ENCODE measurements at regions not wholly inside any gene's neighbourhood (a gene's known extent, or its start where the extent isn't known, plus 50 kb on each side); places are given as distances from the start of the nearest gene placed in this dataset.
"Not testable (repeated sequence)": the region's sequence is repeated elsewhere in the genome, so short reads cannot be mapped to it uniquely, and the experiment has no call there.

DNA sequence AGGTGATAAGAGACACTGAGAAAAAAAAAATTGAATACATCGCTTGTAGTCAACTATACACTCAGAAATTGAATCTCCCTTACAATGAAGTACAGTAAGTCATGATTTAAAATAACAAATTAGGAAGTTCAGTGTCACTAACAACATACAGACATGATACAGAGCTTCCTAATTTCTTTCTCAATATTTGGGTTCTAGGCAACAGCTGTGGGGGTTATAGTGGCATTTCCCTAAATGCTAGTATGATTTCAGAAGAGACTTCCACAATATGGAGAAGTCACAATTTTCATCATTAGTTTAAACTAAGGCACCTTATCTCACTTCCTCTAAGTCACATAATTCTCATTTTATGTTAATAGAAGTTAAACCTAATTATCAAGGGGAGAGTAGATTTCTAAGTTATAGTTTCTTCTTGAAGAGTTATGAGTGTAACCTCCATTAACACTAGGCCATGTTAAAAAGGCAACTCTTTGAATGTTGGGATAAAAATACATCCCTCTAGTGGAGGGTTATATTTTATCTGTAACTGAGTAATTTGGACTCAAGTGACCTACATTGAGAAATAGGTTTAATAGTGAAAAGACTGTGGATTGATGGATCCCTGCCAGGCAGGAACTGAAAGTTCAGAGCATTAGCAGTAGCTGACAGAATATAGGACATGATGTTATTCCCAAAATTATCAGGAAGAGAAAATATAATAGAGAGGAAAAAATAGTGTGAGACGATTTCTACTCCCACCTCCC is 286.0 kb upstream of the SUCLG2 start:
- FAIRE-seq, result no peak

- no peak for FAIRE-seq
Measured at GRCh38 chr3:67937498-67938118, 283.2 kb upstream of the SUCLG2 start.

GRCh38 chr3:67930394-67930793 is 276.0 kb upstream of the SUCLG2 start:
- not testable (repeated sequence) for FAIRE-seq

DNA sequence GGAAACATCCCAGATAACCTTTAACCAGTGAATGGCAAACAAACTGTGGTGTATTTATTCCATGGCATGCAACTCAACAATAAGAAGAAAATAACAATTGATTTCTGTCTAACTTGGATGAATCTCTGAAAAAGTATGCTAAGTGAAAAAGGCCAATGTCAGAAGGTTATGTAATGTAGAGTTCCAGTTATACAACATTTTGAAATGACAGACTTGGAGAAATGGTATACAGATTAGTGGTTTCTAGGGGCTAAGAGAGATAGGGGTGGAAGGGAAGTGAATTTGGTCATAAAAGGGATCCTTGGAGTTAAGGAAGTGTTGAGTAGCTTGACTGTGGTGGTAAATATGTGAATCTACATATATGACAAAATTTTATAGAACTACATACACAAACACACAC is 269.4 kb upstream of the SUCLG2 start:
- no peak for FAIRE-seq

GRCh38 chr3:67920969-67921368 is 266.6 kb upstream of the SUCLG2 start:
- no peak for FAIRE-seq

- no peak for FAIRE-seq
Measured at GRCh38 chr3:67920311-67920710, 265.9 kb upstream of the SUCLG2 start.

- FAIRE-seq, result no peak
Measured at GRCh38 chr3:67916353-67916752, 261.9 kb upstream of the SUCLG2 start.

DNA sequence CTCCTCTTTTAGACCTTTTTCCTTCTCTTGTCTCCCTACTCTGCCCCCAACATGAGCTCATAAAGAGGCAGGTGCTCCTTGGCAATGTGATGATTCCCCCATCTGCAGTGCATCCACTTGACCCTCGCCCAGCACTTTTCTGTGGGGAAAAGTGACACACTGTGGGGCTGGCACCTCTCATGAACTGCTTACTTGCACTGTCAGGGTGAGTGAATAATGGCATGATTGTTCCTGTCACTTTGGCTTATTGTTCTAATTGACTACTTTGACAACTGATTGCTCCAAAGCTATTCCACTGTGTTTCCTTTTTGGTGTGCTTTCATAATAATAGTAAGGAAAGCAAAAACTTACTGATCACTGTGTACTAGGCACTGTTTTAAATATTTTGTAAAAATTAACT is 253.3 kb upstream of the SUCLG2 start:
- FAIRE-seq, result no peak

GRCh38 chr3:67906261-67906660 is 251.8 kb upstream of the SUCLG2 start:
- no peak for FAIRE-seq

DNA sequence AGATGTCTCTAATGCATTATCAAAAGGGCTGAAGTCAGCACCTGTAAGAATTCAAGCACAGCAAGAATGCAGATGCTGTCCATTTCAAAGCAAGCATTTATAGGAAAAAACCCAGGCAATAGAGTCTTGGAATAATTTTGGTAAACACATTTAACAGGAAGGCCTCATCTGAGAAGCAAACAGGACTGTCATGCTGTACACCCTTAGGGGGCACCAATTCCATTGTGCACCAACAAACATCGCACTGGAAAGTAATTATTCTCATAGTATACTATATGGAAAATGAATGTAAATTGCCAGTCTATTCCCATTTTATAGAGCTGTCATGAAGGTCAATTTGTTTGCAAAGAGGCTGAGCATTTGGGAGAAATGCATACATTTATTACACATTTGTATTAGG is 247.3 kb upstream of the SUCLG2 start:
- FAIRE-seq, result no peak

GRCh38 chr3:67898916-67899315 is 244.5 kb upstream of the SUCLG2 start:
- no peak for FAIRE-seq

DNA sequence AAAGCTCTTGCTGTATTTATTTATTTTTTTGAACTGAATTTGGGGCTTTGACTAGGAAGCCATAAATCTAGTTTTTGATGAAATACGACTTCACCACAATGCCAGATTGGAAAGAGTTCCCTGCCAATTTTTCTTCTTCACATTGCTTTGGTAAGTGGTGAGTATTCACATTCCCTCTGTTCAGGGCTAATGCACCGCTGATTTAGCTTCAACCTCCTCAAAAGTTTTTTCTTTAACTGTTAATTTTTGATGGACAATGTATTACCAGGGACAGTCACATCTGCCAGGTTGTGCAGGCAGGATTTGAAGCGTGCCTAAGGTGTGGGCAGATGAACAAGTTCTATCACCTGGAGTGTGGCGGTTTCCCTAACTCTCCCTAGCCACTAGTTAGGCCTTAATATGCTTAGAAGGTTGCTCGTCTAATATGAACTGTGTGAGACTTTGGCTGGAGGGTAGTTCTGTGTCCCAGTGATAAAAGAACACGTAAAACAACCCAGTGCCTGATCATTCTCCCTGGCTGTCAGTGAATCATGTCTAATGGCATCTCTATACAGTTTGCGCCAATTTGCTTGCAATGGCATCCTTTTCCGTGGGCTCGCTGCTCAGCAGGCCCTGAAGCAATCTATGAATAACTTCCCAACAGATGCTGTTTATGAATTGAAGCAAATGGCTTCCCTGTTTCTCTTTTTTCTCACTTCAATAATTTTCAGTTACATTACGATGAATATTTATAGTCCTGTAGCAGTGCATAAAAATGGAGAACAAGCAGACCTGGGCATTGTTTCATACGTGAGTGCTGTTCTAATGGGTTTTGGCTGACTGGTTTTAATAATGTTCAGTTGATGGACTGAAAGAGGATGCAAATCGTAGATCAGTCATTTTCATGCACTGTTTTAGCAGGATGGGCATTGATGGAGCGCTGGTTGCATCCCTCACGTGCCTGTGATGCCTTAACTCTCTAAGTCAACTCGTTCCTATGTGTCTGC is 243.2 kb upstream of the SUCLG2 start:
- no peak for FAIRE-seq

- FAIRE-seq, result no peak
Measured at GRCh38 chr3:67896130-67896529, 241.7 kb upstream of the SUCLG2 start.

DNA sequence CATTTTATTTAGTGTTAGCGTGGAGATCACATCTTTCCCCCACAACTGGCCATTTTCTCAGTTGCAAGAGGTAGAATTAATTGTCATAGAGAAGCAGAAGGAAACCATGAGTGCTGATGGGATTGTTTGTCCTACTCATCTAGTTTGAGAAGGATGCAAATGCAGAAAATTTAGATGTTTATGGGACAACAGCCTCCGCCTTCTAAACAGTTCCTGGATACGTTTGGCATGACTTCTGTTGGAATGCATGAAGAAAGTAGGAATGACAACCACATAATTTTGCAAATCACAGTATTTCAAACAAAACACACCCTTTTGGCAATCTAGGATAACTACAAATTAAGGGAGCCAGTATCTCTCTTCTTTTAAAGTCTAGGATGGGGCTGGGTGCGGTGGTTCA is 240.1 kb upstream of the SUCLG2 start:
- no peak for FAIRE-seq

GRCh38 chr3:67884345-67884744 is 229.9 kb upstream of the SUCLG2 start:
- FAIRE-seq, result no peak

DNA sequence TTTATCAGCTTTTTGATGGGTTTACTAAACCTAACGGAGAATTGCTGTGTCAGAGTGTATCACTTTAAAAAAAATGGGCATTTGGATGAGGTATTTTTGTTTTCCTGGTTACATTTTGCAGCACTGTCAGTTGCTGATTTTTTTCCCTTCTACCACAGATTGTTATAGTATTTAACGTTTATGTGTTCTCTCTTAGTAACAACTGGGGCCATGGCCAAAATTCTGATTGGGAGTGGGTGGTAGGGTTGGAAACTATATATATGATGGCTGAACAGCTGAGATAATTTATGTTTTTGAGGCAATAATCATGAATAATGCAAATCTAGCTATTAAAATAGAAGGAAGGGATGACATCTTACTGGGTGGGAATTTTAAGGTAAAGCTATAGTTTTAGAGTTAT is 229.4 kb upstream of the SUCLG2 start:
- FAIRE-seq, result no peak

GRCh38 chr3:67882981-67883380 is 228.6 kb upstream of the SUCLG2 start:
- FAIRE-seq, result no peak

GRCh38 chr3:67876261-67876660 is 221.8 kb upstream of the SUCLG2 start:
- no peak for FAIRE-seq

GRCh38 chr3:67875858-67876257 is 221.4 kb upstream of the SUCLG2 start:
- no peak for FAIRE-seq

DNA sequence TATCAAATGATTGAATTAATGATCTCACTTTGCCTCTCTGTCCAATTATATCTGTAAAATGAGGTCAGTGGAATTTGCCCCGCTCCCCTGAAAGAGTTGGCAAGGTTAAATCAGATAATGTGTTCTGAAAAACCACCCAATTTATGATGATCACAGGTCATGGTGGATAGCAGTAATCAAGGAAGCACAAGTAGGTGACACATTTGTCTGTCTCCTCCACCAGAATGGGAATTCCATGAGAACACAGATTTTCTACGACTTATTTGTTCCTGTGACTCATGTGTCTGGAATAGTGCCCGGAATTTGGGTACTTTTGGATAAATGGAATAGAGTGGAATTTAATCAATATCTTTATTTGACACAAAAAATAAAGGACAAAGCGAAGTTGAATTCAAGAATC is 220.9 kb upstream of the SUCLG2 start:
- FAIRE-seq, result no peak

DNA sequence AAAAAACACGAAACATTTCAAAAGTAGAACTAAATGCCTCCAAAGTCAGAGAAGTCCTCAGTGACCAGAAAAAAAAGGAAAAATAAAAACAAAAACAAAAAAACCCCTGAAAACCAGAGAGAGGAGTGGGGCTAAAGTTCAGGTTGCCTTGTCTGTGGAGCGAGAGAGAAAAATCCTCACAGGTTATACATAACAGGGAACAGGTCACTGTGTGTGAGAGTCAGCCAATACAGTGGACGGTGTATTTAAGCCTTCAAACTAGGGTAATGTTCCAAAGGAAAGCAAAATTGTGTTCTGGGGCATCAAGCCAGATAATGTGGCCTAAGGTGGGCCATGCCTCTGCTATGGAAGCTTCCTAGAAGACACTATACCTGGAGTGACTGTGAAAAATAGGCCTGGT is 216.1 kb upstream of the SUCLG2 start:
- FAIRE-seq, result no peak

- no peak for FAIRE-seq
Measured at GRCh38 chr3:67866571-67866970, 212.2 kb upstream of the SUCLG2 start.

DNA sequence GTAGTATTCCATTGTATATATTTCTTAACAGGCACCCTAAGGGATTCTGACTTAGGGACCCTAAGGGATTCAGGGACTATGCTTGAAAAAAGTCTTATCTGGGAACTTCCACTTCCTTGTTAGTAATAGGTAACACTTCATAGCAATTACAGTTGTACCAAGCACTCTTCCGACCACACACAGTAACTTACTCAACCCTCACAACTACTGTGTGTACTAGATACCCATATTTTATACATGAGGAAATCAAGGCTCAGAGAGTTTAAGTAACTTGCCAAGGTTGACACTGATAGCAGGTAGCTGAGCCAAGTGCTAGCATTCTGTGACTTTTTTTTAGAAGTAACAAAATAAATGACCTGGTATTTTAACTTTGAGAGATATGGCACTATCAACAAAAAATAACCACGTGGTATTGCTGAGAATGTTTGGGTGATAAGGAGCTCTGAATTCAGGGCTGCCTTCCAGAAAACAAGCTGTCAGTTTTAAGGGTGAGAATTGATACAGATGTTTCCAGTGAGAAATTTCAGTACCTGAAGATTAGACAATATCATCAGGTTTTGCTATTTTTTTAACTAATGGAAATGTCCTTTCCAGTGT is 210.3 kb upstream of the SUCLG2 start:
- FAIRE-seq, result no peak

Data from islet of Langerhans (tissue), 1 donor.